VCaP (cell line): ENCODE measurements at regions not wholly inside any gene's neighbourhood (a gene's known extent, or its start where the extent isn't known, plus 50 kb on each side); places are given as distances from the start of the nearest gene placed in this dataset.

Experiments used
- H3K27ac ChIP-seq: fragments of 450-650 bp; 2 replicates; pipeline ENCODE4 v1.5.1; 2017
- TF ChIP-seq, protein P1 (sequence below): fragments of 450-650 bp; conservative IDR thresholded peaks from 2 replicates; pipeline ENCODE4 v1.5.1; 2017; ENCODE audit warnings: mild to moderate bottlenecking, moderate library complexity

DNA sequence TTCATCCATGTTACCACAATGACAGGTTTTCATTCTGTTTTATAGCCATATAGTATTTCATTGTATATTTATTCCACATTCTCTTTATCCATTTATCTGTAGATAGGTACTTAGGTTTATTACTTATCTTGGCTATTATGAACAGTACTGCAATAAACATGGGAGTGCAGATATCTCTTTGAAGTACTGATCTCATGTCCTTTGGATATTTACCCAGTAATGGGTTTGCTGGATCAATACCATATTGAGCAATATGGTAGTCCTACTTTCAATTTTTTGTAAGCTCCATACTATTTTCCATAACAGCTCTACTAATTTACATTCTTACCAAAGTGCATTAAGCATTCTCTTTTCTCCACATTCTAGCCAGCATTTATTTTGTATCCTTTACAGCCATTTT, 235.8 kb upstream of the ALG10 start:
- no peak overlapping the region for H3K27ac ChIP-seq
- TF ChIP-seq, protein P1, sequence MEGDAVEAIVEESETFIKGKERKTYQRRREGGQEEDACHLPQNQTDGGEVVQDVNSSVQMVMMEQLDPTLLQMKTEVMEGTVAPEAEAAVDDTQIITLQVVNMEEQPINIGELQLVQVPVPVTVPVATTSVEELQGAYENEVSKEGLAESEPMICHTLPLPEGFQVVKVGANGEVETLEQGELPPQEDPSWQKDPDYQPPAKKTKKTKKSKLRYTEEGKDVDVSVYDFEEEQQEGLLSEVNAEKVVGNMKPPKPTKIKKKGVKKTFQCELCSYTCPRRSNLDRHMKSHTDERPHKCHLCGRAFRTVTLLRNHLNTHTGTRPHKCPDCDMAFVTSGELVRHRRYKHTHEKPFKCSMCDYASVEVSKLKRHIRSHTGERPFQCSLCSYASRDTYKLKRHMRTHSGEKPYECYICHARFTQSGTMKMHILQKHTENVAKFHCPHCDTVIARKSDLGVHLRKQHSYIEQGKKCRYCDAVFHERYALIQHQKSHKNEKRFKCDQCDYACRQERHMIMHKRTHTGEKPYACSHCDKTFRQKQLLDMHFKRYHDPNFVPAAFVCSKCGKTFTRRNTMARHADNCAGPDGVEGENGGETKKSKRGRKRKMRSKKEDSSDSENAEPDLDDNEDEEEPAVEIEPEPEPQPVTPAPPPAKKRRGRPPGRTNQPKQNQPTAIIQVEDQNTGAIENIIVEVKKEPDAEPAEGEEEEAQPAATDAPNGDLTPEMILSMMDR, result no peak

DNA sequence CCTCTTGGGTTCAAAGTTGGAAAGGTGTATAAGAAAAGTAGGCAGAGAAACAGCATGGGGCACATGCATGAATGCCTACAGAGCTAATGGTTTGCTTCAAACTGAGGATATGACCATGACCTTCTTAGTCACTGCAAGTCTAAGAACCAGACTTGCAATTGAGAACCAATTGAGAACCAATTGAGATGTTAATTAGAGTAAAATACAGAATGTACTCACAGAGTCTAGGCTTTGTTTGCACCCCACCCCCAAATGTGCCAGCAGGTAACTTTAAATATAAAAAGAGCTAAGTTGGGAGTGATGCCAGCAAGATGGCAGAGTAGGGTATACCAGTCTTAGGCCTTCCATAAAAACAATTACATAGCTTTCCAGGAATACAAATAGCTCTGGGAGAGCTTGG, 227.3 kb upstream of the ALG10 start:
- H3K27ac ChIP-seq, result no peak overlapping the region
- TF ChIP-seq, protein P1, result no peak

DNA sequence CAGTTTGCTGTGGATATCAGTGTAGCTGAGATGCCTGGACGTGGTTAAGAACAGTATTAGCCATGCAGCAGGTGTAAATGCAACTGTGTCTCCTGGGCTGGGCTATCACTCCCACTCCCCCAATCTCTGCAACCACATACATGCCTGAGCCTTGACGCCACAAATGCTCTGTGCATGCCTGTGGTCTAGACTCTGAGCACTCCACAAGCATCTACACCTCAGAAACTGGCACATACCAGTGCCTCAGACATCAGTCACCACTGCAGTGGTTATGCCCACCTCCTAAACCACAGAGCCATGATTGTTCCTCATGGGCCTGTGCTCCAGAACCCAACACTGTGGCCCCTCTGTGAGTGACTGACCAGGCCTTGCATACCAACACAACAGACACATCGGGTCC, 226.8 kb upstream of the ALG10 start:
- TF ChIP-seq, protein P1, result no peak
- H3K27ac ChIP-seq, result no peak overlapping the region

DNA sequence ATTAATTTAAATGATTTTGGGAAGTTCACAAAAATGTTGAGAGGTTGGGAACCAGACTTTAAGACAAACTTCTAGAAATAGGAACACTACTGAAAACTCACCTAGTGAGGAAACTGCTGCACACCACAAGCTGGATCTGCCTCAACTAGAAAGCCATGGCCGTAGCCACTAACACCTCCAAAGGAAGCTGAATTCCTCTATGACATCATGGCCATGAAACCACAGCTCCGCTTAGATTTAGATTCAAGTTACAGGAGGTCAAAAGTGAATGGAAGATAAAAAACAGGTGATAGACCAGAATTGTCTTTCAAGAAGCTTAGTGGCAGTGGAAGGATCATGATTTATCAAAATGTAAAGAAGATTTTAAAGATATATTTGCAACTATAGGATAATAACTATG, 208.8 kb upstream of the ALG10 start:
- no peak overlapping the region for H3K27ac ChIP-seq
- TF ChIP-seq, protein P1, result no peak

DNA sequence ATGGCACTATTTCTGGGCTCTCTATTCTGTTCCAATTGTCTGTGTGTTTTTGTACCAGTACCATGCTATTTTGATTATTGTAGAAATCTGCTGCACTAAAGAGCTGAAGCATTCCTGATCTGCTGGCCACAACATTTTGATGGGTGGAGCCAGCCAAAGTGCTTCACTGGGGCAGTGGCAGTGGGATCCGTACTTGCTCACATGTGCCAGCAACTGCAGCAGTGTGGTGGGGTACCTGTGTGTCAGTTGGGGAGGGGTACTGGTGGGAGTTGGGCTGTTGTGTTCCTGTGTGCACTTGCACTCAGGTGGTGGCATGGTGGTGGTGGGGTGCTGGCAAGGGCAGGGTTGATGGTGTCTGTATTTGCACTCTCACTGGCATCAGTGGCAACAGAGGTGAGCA, 204.6 kb upstream of the ALG10 start:
- TF ChIP-seq, protein P1, result no peak
- no peak overlapping the region for H3K27ac ChIP-seq

DNA sequence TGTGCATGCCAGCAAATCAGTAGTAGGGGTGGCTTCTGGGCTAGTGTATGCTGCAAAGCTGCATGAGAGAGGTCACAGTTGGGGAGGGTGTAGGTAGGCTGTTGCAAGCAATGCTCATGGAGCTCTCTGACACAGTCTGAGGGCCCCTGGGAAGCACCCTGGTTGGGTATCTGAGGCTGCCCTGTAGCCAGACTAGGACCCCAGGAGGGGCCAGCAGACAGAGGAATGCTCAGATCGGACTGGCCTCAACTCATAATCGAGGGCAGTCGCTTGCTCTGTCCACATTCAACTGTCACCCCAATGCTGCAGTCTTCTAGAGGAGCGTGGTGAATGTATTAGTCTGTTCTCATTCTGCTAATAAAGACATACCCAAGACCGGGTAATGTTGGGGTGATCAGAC, 204.0 kb upstream of the ALG10 start:
- H3K27ac ChIP-seq, result no peak overlapping the region
- TF ChIP-seq, protein P1, result no peak

DNA sequence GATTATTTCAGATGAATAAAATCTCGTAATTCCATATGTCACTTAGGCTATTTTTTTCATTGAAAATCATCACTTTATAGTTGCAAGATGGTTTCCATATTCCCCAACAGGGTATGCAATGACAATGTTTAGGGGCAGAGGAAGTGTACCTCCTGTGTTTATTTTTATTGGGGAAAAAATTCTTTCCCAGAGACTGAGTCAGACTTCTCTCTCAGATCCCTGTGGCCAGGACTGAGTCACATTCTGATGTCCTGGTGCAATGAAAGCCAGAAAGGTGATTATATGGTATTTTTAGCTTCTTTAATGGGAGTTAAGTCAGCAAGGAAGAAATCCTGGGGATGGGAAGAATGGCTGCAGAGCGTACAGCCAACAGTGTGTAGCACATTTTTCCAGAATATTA, 196.9 kb upstream of the ALG10 start:
- TF ChIP-seq, protein P1, result no peak

More for the DNA sequence above, 196.9 kb upstream of the ALG10 start:
- H3K27ac ChIP-seq, result no peak overlapping the region
